Mesendoderm (in vitro differentiated cells): ENCODE measurements at regions not wholly inside any gene's neighbourhood (a gene's known extent, or its start where the extent isn't known, plus 50 kb on each side); places are given as distances from the start of the nearest gene placed in this dataset.

Experiments used
- DNase-seq: peaks from one replicate; pipeline ENCODE4 v3.0.0; 2013
- H2AK5ac ChIP-seq: 2 replicates; pipeline ENCODE4 v1.6.1; 2013; ENCODE audit warnings: low read length, inconsistent platforms
- H2BK120ac ChIP-seq: 2 replicates; pipeline ENCODE4 v1.6.1; 2013; ENCODE audit warnings: low read depth, mild to moderate bottlenecking, low read length, moderate library complexity, mixed read lengths
- H2BK15ac ChIP-seq: replicated peaks from 2 replicates; pipeline ENCODE4 v1.6.1; 2013; ENCODE audit warnings: low read depth, mild to moderate bottlenecking, moderate library complexity
- H2BK5ac ChIP-seq: 2 replicates; pipeline ENCODE4 v1.6.1; 2013; ENCODE audit warnings: low read length, inconsistent platforms
- H3K18ac ChIP-seq: 2 replicates; pipeline ENCODE4 v1.6.1; 2013; ENCODE audit warnings: mild to moderate bottlenecking, low read length, mixed read lengths
- H3K23ac ChIP-seq: one replicate; pipeline ENCODE4 v1.6.1; 2013; ENCODE audit warnings: low read length
- H3K27ac ChIP-seq: 2 replicates; pipeline ENCODE4 v1.5.1; 2013; ENCODE audit warnings: low read depth, mild to moderate bottlenecking, inconsistent platforms, low read length, moderate library complexity
- H3K27me3 ChIP-seq: 2 replicates; pipeline ENCODE4 v1.6.1; 2013; ENCODE audit warnings: low read length, control low read depth, mild to moderate bottlenecking, inconsistent platforms; ENCODE audit not compliant: insufficient read depth, poor library complexity
- H3K36me3 ChIP-seq: 2 replicates; pipeline ENCODE4 v1.6.1; 2013; ENCODE audit warnings: low read length, inconsistent platforms; ENCODE audit not compliant: control insufficient read depth, insufficient read depth
- H3K4ac ChIP-seq: one replicate; pipeline ENCODE4 v1.6.1; 2013; ENCODE audit warnings: low read depth, mild to moderate bottlenecking, low read length, moderate library complexity
- H3K4me1 ChIP-seq: 2 replicates; pipeline ENCODE4 v1.6.1; 2013; ENCODE audit warnings: low read depth, low read length, inconsistent platforms; ENCODE audit not compliant: control insufficient read depth
- H3K4me2 ChIP-seq: 2 replicates; pipeline ENCODE4 v1.6.1; 2013; ENCODE audit warnings: low read length
- H3K4me3 ChIP-seq: 2 replicates; pipeline ENCODE4 v1.5.1; 2013; ENCODE audit warnings: mild to moderate bottlenecking, low read length
- H3K56ac ChIP-seq: one replicate; pipeline ENCODE4 v1.6.1; 2013; ENCODE audit warnings: low read length
- H3K79me1 ChIP-seq: 2 replicates; pipeline ENCODE4 v1.6.1; 2013; ENCODE audit warnings: low read length, inconsistent platforms
- H3K79me2 ChIP-seq: 2 replicates; pipeline ENCODE4 v1.6.1; 2013; ENCODE audit warnings: mild to moderate bottlenecking, low read length; ENCODE audit not compliant: control insufficient read depth, insufficient read depth
- H3K9ac ChIP-seq: 2 replicates; pipeline ENCODE4 v1.6.1; 2013; ENCODE audit warnings: low read length, inconsistent platforms
- H4K5ac ChIP-seq: one replicate; pipeline ENCODE4 v1.6.1; 2013; ENCODE audit warnings: low read length
- H4K8ac ChIP-seq: one replicate; pipeline ENCODE4 v1.6.1; 2013; ENCODE audit warnings: low read depth, mild to moderate bottlenecking, control low read depth, low read length, moderate library complexity
- WGBS: extraction: QIAGEN DNeasy Blood & Tissue Kit; methylation state at CpG from one replicate; pipeline ENCODE4 v1.1.7; 2013; ENCODE audit warnings: low lambda C conversion rate, missing lambda C conversion rate; ENCODE audit not compliant: insufficient coverage; ENCODE audit errors: extremely low coverage; 5-methylcytosine and 5-hydroxymethylcytosine counted together

DNA sequence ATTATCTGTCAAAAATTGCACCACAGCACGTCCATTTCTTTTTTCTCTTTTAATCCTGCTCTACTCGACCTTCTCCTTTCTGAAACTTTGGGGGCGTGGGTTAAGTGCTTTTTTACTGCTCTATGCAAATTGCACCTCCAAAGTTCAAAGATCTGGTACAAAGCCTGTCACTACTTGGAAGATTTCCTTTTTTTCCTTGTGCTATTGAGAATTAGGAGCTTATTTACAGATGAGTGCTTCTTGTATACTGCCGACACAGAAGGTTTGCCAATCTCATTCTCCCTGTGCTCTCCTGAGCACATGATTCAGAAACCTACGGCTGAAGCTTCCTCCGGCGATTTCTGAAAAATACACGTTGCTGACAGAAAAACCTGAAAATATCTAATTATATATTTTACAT lies 94.8 kb downstream of the TEX29 start:
- H2BK15ac ChIP-seq = no peak overlapping the region
- H3K4me1 ChIP-seq = no peaks in the 10 kb centered on the region
- H3K79me1 ChIP-seq = no peaks in the 10 kb centered on the region
- WGBS = no CpG with 5 or more reads among the region's 8 CpGs
- H3K27ac ChIP-seq = no peak overlapping the region
- H2AK5ac ChIP-seq = no peak overlapping the region
- no peak overlapping the region for H3K9ac ChIP-seq
- H2BK5ac ChIP-seq = no peak overlapping the region
- no peaks in the 10 kb centered on the region for H3K79me2 ChIP-seq
- no peak overlapping the region for H3K4me2 ChIP-seq
- DNase-seq = no peak
- no peak overlapping the region for H4K5ac ChIP-seq
- H2BK120ac ChIP-seq = no peak overlapping the region
- no peak overlapping the region for H3K4ac ChIP-seq
- H4K8ac ChIP-seq = no peak overlapping the region
- no peak overlapping the region for H3K18ac ChIP-seq
- H3K56ac ChIP-seq = no peak overlapping the region
- no peaks in the 10 kb centered on the region for H3K36me3 ChIP-seq
- H3K27me3 ChIP-seq = no peaks in the 10 kb centered on the region
- no peak overlapping the region for H3K23ac ChIP-seq
- H3K4me3 ChIP-seq = no peak overlapping the region

DNA sequence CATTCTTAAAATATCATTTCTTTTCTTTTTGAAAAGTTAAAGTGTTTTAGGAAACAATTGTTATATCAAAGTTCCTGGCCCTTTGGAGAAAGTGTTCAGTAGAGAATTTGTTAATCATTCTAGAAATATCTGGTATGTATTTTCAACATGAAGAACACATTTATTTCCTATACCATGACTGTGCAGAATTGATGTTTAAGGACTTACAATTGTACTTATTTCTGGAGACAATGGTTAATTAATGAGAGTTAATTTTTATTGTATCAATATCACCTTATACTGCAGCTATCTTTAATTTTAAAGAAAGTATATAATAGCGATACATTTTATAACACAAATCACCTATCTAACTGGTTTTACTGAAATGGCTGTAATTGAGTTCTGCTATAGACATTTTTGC lies 95.3 kb downstream of the TEX29 start:
- no peak overlapping the region for H3K23ac ChIP-seq
- no peak overlapping the region for H3K4me3 ChIP-seq
- H3K27me3 ChIP-seq = no peaks in the 10 kb centered on the region
- no peaks in the 10 kb centered on the region for H3K36me3 ChIP-seq
- H2BK5ac ChIP-seq = no peak overlapping the region
- no peak overlapping the region for H2BK120ac ChIP-seq
- no peak overlapping the region for H3K9ac ChIP-seq
- H3K79me2 ChIP-seq = no peaks in the 10 kb centered on the region
- H3K4me1 ChIP-seq = no peaks in the 10 kb centered on the region
- no peak overlapping the region for H2BK15ac ChIP-seq
- WGBS = no CpG with 5 or more reads among the region's 1 CpG
- H3K4me2 ChIP-seq = no peak overlapping the region
- H3K27ac ChIP-seq = no peak overlapping the region
- H3K79me1 ChIP-seq = no peaks in the 10 kb centered on the region
- H3K56ac ChIP-seq = no peak overlapping the region
- no peak for DNase-seq
- H3K18ac ChIP-seq = no peak overlapping the region
- H3K4ac ChIP-seq = no peak overlapping the region
- H4K5ac ChIP-seq = no peak overlapping the region
- H2AK5ac ChIP-seq = no peak overlapping the region
- H4K8ac ChIP-seq = no peak overlapping the region

- H2BK15ac ChIP-seq = no peak overlapping the region
- WGBS = no CpG with 5 or more reads among the region's 6 CpGs
- no peak overlapping the region for H3K4me2 ChIP-seq
- no peaks in the 10 kb centered on the region for H3K36me3 ChIP-seq
- DNase-seq = no peak
- no peak overlapping the region for H4K8ac ChIP-seq
- no peaks in the 10 kb centered on the region for H3K79me2 ChIP-seq
- no peaks in the 10 kb centered on the region for H3K79me1 ChIP-seq
- H2AK5ac ChIP-seq = no peak overlapping the region
- no peak overlapping the region for H3K18ac ChIP-seq
- H3K23ac ChIP-seq = no peak overlapping the region
- H2BK120ac ChIP-seq = no peak overlapping the region
- H3K27me3 ChIP-seq = no peaks in the 10 kb centered on the region
- no peak overlapping the region for H3K27ac ChIP-seq
- H3K56ac ChIP-seq = no peak overlapping the region
- no peak overlapping the region for H4K5ac ChIP-seq
- no peaks in the 10 kb centered on the region for H3K4me1 ChIP-seq
- H3K4me3 ChIP-seq = no peak overlapping the region
- H2BK5ac ChIP-seq = no peak overlapping the region
- no peak overlapping the region for H3K9ac ChIP-seq
- H3K4ac ChIP-seq = no peak overlapping the region
Observed at GRCh38 chr13:111418101-111418500, 97.7 kb downstream of the TEX29 start.

DNA sequence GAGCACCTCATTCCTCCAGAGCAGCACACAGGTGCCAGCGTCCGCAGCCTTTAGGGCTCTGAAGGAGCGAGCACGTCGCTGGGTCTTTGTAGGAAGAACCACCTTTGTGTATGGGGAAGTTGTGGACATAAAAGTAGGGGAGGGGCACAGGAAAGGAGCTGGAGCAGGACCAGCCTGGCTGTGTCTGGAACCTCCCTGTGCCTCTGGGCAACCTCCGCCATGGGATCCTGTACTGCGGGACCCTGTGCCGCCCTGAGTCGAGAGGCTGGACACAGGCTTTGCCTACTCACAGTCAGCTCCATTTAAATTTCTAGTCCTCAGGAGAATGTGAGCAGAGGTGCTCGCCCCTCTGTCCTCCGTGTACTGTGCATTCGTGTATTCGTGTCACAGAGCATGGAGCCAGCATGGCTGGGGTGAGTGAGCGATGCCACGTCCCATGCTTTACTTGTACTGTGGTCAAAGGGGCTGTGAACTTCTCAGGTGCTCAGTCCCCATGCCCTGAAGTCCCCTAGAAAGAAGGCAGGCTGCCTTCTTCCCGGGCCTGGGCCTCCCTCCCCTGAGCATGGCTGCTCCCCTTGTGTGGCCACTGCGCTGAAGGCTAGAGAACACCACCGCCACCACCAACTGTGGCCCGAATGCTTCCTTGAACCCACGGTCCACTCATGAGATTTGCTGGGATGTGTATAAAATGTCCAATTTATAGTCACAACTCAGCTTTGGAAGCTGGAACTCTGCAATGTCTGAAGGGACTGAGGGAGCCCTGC lies 99.9 kb downstream of the TEX29 start:
- DNase-seq = no peak
- no peak overlapping the region for H3K56ac ChIP-seq
- no peaks in the 10 kb centered on the region for H3K27me3 ChIP-seq
- H2BK120ac ChIP-seq = no peak overlapping the region
- no peaks in the 10 kb centered on the region for H3K79me1 ChIP-seq
- no peak overlapping the region for H3K4ac ChIP-seq
- H3K36me3 ChIP-seq = no peaks in the 10 kb centered on the region
- no peak overlapping the region for H4K8ac ChIP-seq
- H2BK15ac ChIP-seq = no peak overlapping the region
- H2BK5ac ChIP-seq = no peak overlapping the region
- H4K5ac ChIP-seq = no peak overlapping the region
- no peak overlapping the region for H2AK5ac ChIP-seq
- no peaks in the 10 kb centered on the region for H3K4me1 ChIP-seq
- WGBS = no CpG with 5 or more reads among the region's 20 CpGs
- H3K4me2 ChIP-seq = no peak overlapping the region
- H3K27ac ChIP-seq = no peak overlapping the region
- H3K4me3 ChIP-seq = no peak overlapping the region
- no peak overlapping the region for H3K23ac ChIP-seq
- H3K9ac ChIP-seq = no peak overlapping the region
- H3K79me2 ChIP-seq = no peaks in the 10 kb centered on the region
- H3K18ac ChIP-seq = no peak overlapping the region

DNA sequence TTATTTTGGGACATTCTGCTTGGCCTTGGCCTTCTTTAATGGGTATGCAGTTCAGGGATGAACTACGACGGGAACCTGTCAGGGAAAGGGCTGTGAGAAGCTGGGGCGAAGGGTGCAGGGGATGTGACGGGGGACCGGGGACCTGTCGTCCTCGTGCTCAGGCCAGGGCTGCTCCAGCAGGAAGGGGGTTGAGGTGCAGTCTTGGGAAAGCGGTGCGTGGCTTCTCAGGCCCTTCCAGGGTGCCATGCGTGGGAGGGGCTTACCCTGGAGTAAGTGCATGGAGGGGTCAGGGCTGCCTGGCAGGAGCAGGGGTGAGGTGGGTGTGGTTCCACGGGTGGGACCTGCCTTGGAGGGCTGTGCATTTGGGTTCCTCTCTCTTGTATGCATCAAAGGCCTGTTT lies 100.8 kb downstream of the TEX29 start:
- no peak overlapping the region for H4K5ac ChIP-seq
- no peak overlapping the region for H2BK5ac ChIP-seq
- DNase-seq = no peak
- no peaks in the 10 kb centered on the region for H3K27me3 ChIP-seq
- no peak overlapping the region for H3K4me3 ChIP-seq
- H3K23ac ChIP-seq = no peak overlapping the region
- no peak overlapping the region for H4K8ac ChIP-seq
- H3K79me1 ChIP-seq = no peaks in the 10 kb centered on the region
- no peak overlapping the region for H2BK120ac ChIP-seq
- H3K4me2 ChIP-seq = no peak overlapping the region
- no peaks in the 10 kb centered on the region for H3K79me2 ChIP-seq
- no peak overlapping the region for H3K27ac ChIP-seq
- H3K56ac ChIP-seq = no peak overlapping the region
- H3K36me3 ChIP-seq = no peaks in the 10 kb centered on the region
- H3K4ac ChIP-seq = no peak overlapping the region
- H3K9ac ChIP-seq = no peak overlapping the region
- no CpG with 5 or more reads among the region's 11 CpGs for WGBS
- H2BK15ac ChIP-seq = no peak overlapping the region
- H3K18ac ChIP-seq = no peak overlapping the region
- H3K4me1 ChIP-seq = no peaks in the 10 kb centered on the region
- no peak overlapping the region for H2AK5ac ChIP-seq

GRCh38 chr13:111422348-111422747 lies 101.9 kb downstream of the TEX29 start:
- no peaks in the 10 kb centered on the region for H3K4me1 ChIP-seq
- H3K4me3 ChIP-seq = no peak overlapping the region
- H2AK5ac ChIP-seq = no peak overlapping the region
- H3K9ac ChIP-seq = no peak overlapping the region
- H3K36me3 ChIP-seq = no peaks in the 10 kb centered on the region
- H4K5ac ChIP-seq = no peak overlapping the region
- H4K8ac ChIP-seq = no peak overlapping the region
- H2BK15ac ChIP-seq = no peak overlapping the region
- H3K18ac ChIP-seq = no peak overlapping the region
- H3K4me2 ChIP-seq = no peak overlapping the region
- H3K56ac ChIP-seq = no peak overlapping the region
- H3K79me1 ChIP-seq = no peaks in the 10 kb centered on the region
- no CpG with 5 or more reads among the region's 13 CpGs for WGBS
- H3K27me3 ChIP-seq = no peaks in the 10 kb centered on the region
- no peak overlapping the region for H2BK5ac ChIP-seq
- no peak overlapping the region for H3K4ac ChIP-seq
- DNase-seq = no peak
- no peak overlapping the region for H3K27ac ChIP-seq
- no peak overlapping the region for H3K23ac ChIP-seq
- no peaks in the 10 kb centered on the region for H3K79me2 ChIP-seq
- no peak overlapping the region for H2BK120ac ChIP-seq
